H1 (cell line): ENCODE measurements at regions not wholly inside any gene's neighbourhood (a gene's known extent, or its start where the extent isn't known, plus 50 kb on each side); places are given as distances from the start of the nearest gene placed in this dataset.

Source experiments
- EP300 ChIP-seq, 2 experiments: IDR thresholded peaks; 1 replicate in 1 of 2; 2 replicates in 1 of 2; pipeline ENCODE4 v1.6.1; 2011 to 2012; ENCODE audit warnings: low read depth in 2 of 2, low read length in 2 of 2, mild to moderate bottlenecking in 2 of 2, borderline replicate concordance in 1 of 2, inconsistent platforms in 1 of 2, moderate library complexity in 1 of 2
- EZH2 ChIP-seq: fragments of 200-600 bp; sonication (generic); IDR thresholded peaks from 2 replicates; pipeline ENCODE4 v1.7.1; 2012; ENCODE audit warnings: low read depth, mild to moderate bottlenecking, moderate library complexity, low read length, inconsistent platforms; ENCODE audit not compliant: severe bottlenecking
- GABPA ChIP-seq: IDR thresholded peaks from 2 replicates; pipeline ENCODE4 v1.6.1; 2011; ENCODE audit warnings: mild to moderate bottlenecking, low read length, moderate library complexity, borderline replicate concordance; ENCODE audit not compliant: insufficient read depth
- SP1 ChIP-seq: IDR thresholded peaks from 2 replicates; pipeline ENCODE4 v1.6.1; 2011; ENCODE audit warnings: low read depth, low read length

DNA sequence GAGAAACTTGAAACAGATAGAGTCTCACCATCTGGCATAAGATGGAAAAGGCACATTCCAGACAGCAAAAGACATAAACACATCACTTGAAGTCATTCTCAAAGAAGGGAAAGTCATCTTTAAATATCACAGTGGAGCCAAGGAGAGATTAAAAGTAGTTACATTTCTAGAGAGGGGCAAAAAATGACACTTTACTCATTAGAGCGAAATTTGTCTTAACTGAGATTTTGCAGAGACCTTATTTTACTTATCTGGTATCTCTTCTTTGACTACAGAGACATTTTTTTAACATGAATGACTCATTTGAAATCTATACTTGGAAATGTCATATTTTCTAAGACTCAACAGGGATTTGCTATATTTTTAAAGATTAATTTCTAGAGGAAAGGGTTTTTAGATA is 339.0 kb upstream of the KIF2B start:
- TF ChIP-seq SP1 (no peak), EZH2 (no peak), GABPA (no peak), EP300 (IDR thresholded peaks at IDR 0.05; ENCODE audit: borderline replicate concordance in 1 of 2, low read depth in 2 of 2, low read length in 2 of 2) (no peak)
